ENCODE measurements at regions not wholly inside any gene's neighbourhood (a gene's known extent, or its start where the extent isn't known, plus 50 kb on each side); places are given as distances from the start of the nearest gene placed in this dataset.

- H3K36me3 ChIP-seq (ENCODE audit: control insufficient read depth, insufficient read depth, low read length) = no peaks in the 10 kb centered on the region
- H3K4me1 ChIP-seq = no peaks in the 10 kb centered on the region
- H3K27ac ChIP-seq = no peak overlapping the region
- H3K4me3 ChIP-seq (ENCODE audit: low read depth, low read length) = no peak overlapping the region
- no peak overlapping the region for H3K9ac ChIP-seq
- H2AFZ ChIP-seq = no peak overlapping the region
- H3K79me2 ChIP-seq = no peaks in the 10 kb centered on the region
- no peak overlapping the region for H3K4me2 ChIP-seq (ENCODE audit: low read length)
- H3K9me3 ChIP-seq (ENCODE audit: control insufficient read depth, low read length) = no peaks in the 10 kb centered on the region
- no peaks in the 10 kb centered on the region for H3K27me3 ChIP-seq (ENCODE audit: control insufficient read depth, insufficient read depth, low read length)
- TF ChIP-seq CTCF (IDR thresholded peaks at IDR 0.05) = no peak
These were observed 97.3 kb upstream of the CREB1 start for GRCh38 chr2:207432453-207432852.

- H2AFZ ChIP-seq = no peak overlapping the region
- H3K9me3 ChIP-seq (ENCODE audit: control insufficient read depth, low read length) = no peaks in the 10 kb centered on the region
- H3K9ac ChIP-seq = no peak overlapping the region
- H3K36me3 ChIP-seq (ENCODE audit: control insufficient read depth, insufficient read depth, low read length) = no peaks in the 10 kb centered on the region
- no peak overlapping the region for H3K4me3 ChIP-seq (ENCODE audit: low read depth, low read length)
- no peaks in the 10 kb centered on the region for H3K79me2 ChIP-seq
- H3K4me1 ChIP-seq = no peaks in the 10 kb centered on the region
- H3K27ac ChIP-seq = no peak overlapping the region
- no peaks in the 10 kb centered on the region for H3K27me3 ChIP-seq (ENCODE audit: control insufficient read depth, insufficient read depth, low read length)
- TF ChIP-seq CTCF (IDR thresholded peaks at IDR 0.05) = no peak
- no peak overlapping the region for H3K4me2 ChIP-seq (ENCODE audit: low read length)
These were observed 95.5 kb upstream of the CREB1 start for GRCh38 chr2:207434306-207434705.

GRCh38 chr2:207434899-207435465, 94.8 kb upstream of the CREB1 start:
- H3K4me1 ChIP-seq = no peaks in the 10 kb centered on the region
- H2AFZ ChIP-seq = no peak overlapping the region
- no peak for TF ChIP-seq CTCF (IDR thresholded peaks at IDR 0.05)
- no peak overlapping the region for H3K27ac ChIP-seq
- no peaks in the 10 kb centered on the region for H3K79me2 ChIP-seq
- no peak overlapping the region for H3K4me2 ChIP-seq (ENCODE audit: low read length)
- H3K36me3 ChIP-seq (ENCODE audit: control insufficient read depth, insufficient read depth, low read length) = no peaks in the 10 kb centered on the region
- no peaks in the 10 kb centered on the region for H3K9me3 ChIP-seq (ENCODE audit: control insufficient read depth, low read length)
- H3K9ac ChIP-seq = no peak overlapping the region
- no peak overlapping the region for H3K4me3 ChIP-seq (ENCODE audit: low read depth, low read length)
- H3K27me3 ChIP-seq (ENCODE audit: control insufficient read depth, insufficient read depth, low read length) = no peaks in the 10 kb centered on the region

GRCh38 chr2:207437136-207437523, 92.6 kb upstream of the CREB1 start:
- Histone ChIP-seq H3K27me3 (ENCODE audit: control insufficient read depth, insufficient read depth, low read length) (no peaks in the 10 kb centered on the region), H3K79me2 (no peaks in the 10 kb centered on the region), H2AFZ (no peak overlapping the region), H3K27ac (no peak overlapping the region), H3K4me3 (ENCODE audit: low read depth, low read length) (no peak overlapping the region), H3K9me3 (ENCODE audit: control insufficient read depth, low read length) (no peaks in the 10 kb centered on the region), H3K4me2 (ENCODE audit: low read length) (no peak overlapping the region), H3K4me1 (no peaks in the 10 kb centered on the region), H3K36me3 (ENCODE audit: control insufficient read depth, insufficient read depth, low read length) (no peaks in the 10 kb centered on the region), H3K9ac (no peak overlapping the region)
- no peak for TF ChIP-seq CTCF (IDR thresholded peaks at IDR 0.05)

- H3K79me2 ChIP-seq = no peaks in the 10 kb centered on the region
- H3K9ac ChIP-seq = no peak overlapping the region
- no peak for TF ChIP-seq CTCF (IDR thresholded peaks at IDR 0.05)
- no peak overlapping the region for H3K4me2 ChIP-seq (ENCODE audit: low read length)
- no peaks in the 10 kb centered on the region for H3K9me3 ChIP-seq (ENCODE audit: control insufficient read depth, low read length)
- H3K27me3 ChIP-seq (ENCODE audit: control insufficient read depth, insufficient read depth, low read length) = no peaks in the 10 kb centered on the region
- no peak overlapping the region for H2AFZ ChIP-seq
- H3K27ac ChIP-seq = no peak overlapping the region
- no peaks in the 10 kb centered on the region for H3K36me3 ChIP-seq (ENCODE audit: control insufficient read depth, insufficient read depth, low read length)
- H3K4me1 ChIP-seq = no peaks in the 10 kb centered on the region
- H3K4me3 ChIP-seq (ENCODE audit: low read depth, low read length) = no peak overlapping the region
These were observed 92.1 kb upstream of the CREB1 start for GRCh38 chr2:207437524-207438143.

All from parathyroid adenoma (tissue), 2 donors.